ENCODE measurements at regions not wholly inside any gene's neighbourhood (a gene's known extent, or its start where the extent isn't known, plus 50 kb on each side); places are given as distances from the start of the nearest gene placed in this dataset.

- H3K4me3 ChIP-seq: no peak overlapping the region
- DNase-seq (no peak), ATAC-seq (no peak)
- H3K36me3 ChIP-seq (ENCODE audit: low read depth): no peaks in the 10 kb centered on the region
- H3K4me1 ChIP-seq (ENCODE audit: low read depth): no peaks in the 10 kb centered on the region
- intact Hi-C loops (cut with DNase I, micrococcal nuclease): no loop called here
- peaks cover 9% of the 10 kb centered on the region for H3K9me3 ChIP-seq
- TF ChIP-seq CTCF (IDR thresholded peaks at IDR 0.05): no peak
These were observed 63.7 kb downstream of the SHOC1 start for GRCh38 chr9:111730937-111731567.

- ATAC-seq (peak; percentile 26), DNase-seq (no peak)
- no peaks in the 10 kb centered on the region for H3K4me1 ChIP-seq (ENCODE audit: low read depth)
- no peak for TF ChIP-seq CTCF (IDR thresholded peaks at IDR 0.05)
- intact Hi-C loops (cut with DNase I, micrococcal nuclease): no loop called here
- H3K36me3 ChIP-seq (ENCODE audit: low read depth): no peaks in the 10 kb centered on the region
- peaks cover 9% of the 10 kb centered on the region for H3K9me3 ChIP-seq
- no peak overlapping the region for H3K4me3 ChIP-seq
These were observed 65.9 kb downstream of the SHOC1 start for GRCh38 chr9:111728617-111729366.

DNA sequence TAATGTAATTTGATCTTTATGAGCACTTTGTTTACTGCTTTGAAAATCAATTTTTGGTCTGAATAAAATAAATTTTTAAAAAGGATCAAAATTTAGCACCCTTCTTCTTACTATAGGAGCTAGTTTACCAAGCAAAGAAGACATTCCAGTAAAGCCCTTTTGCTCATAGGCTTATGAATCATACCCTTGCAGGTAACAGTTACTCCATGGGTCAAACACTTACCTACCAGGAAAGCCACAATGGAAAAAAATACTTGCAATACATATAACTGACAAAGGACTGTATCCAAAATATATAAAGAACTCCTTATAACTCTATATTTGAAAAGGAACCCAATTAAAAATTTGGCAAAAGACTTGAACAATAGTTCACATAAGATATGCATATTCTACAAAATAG, 66.6 kb downstream of the SHOC1 start:
- Histone ChIP-seq H3K4me3 (no peak overlapping the region), H3K9me3 (peaks cover 9% of the 10 kb centered on the region), H3K36me3 (ENCODE audit: low read depth) (no peaks in the 10 kb centered on the region), H3K4me1 (ENCODE audit: low read depth) (no peaks in the 10 kb centered on the region)
- no peak for TF ChIP-seq CTCF (IDR thresholded peaks at IDR 0.05)
- no peak for DNase-seq
- ATAC-seq: no peak
- intact Hi-C loops (cut with DNase I, micrococcal nuclease): no loop called here

DNA sequence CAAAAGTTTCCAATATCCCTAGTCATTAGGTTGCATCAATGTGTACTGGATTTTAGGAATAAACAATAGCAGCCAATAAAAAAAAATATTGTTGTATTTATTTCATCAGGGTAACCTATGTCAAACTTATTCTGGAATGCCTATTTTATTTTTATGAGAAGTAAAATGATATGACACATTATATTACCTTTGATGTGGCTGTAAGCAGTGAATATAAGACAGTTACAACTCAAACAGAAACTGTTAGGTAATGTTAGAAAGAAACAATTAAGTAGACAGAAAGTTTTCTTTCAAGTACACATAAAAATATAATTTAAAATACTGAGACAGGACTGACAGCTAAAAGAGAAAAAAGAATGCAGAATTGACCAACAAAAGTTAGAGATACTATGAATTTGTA, 65.5 kb downstream of the GNG10 start:
- no peak for DNase-seq
- Histone ChIP-seq H3K4me1 (ENCODE audit: low read depth) (no peaks in the 10 kb centered on the region), H3K36me3 (ENCODE audit: low read depth) (no peaks in the 10 kb centered on the region), H3K9me3 (peaks cover 9% of the 10 kb centered on the region), H3K4me3 (no peak overlapping the region)
- ATAC-seq: no peak
- intact Hi-C loops (cut with DNase I, micrococcal nuclease): no loop called here
- TF ChIP-seq CTCF (IDR thresholded peaks at IDR 0.05): no peak

DNA sequence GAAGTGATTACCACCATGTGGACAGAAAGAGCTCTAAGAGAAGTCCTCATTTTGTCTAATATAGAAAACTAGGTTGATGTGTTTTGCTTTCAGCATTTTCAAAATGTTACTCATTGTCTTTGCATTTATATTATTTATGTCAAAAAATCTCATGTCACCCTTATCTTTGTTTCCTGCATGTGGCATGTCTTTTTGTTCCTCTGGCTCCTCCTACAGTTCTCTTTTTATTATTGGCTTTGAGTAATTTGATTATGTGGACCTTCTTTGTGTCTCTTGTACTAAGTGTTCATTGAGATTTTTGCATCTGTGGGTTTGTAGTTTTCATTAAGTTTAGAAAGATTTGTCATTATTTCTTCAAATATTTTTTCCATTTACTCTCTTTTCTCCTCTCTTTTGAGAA, 58.8 kb downstream of the GNG10 start:
- Histone ChIP-seq H3K9me3 (no peaks in the 10 kb centered on the region), H3K4me3 (no peak overlapping the region), H3K4me1 (ENCODE audit: low read depth) (no peaks in the 10 kb centered on the region), H3K36me3 (ENCODE audit: low read depth) (no peaks in the 10 kb centered on the region)
- ATAC-seq: no peak
- no peak for DNase-seq
- no peak for TF ChIP-seq CTCF (IDR thresholded peaks at IDR 0.05)
- intact Hi-C loops (cut with DNase I, micrococcal nuclease): no loop called here

All from mucosa of descending colon (tissue), 3 donors.